Ishikawa (cell line): ENCODE measurements at regions not wholly inside any gene's neighbourhood (a gene's known extent, or its start where the extent isn't known, plus 50 kb on each side); places are given as distances from the start of the nearest gene placed in this dataset.

ENCODE experiments used
- CEBPB ChIP-seq: IDR thresholded peaks from 2 replicates; pipeline ENCODE4 v1.6.1; 2012
- EGR1 ChIP-seq: IDR thresholded peaks from 2 replicates; pipeline ENCODE4 v1.6.1; 2012
- EP300 ChIP-seq: IDR thresholded peaks from 2 replicates; pipeline ENCODE4 v1.6.1; 2012; ENCODE audit warnings: borderline replicate concordance
- MAX ChIP-seq: IDR thresholded peaks from 2 replicates; pipeline ENCODE4 v1.6.1; 2012
- NFIC ChIP-seq: IDR thresholded peaks from 2 replicates; pipeline ENCODE4 v1.6.1; 2012
- RAD21 ChIP-seq: IDR thresholded peaks from 2 replicates; pipeline ENCODE4 v1.6.1; 2012; ENCODE audit warnings: low read depth
- TAF1 ChIP-seq: IDR thresholded peaks from 2 replicates; pipeline ENCODE4 v1.6.1; 2012; ENCODE audit warnings: low read depth, mild to moderate bottlenecking
- TCF12 ChIP-seq: IDR thresholded peaks from 2 replicates; pipeline ENCODE4 v1.6.1; 2012; ENCODE audit warnings: low read depth
- TF ChIP-seq, protein P1 (sequence below): IDR thresholded peaks from 2 replicates; pipeline ENCODE4 v1.6.1; 2012
- TF ChIP-seq, protein P2 (sequence below): IDR thresholded peaks from 2 replicates; pipeline ENCODE4 v1.6.1; 2012; ENCODE audit warnings: low read depth, mild to moderate bottlenecking

- TF ChIP-seq MAX = no peak
- TF ChIP-seq, protein P1, sequence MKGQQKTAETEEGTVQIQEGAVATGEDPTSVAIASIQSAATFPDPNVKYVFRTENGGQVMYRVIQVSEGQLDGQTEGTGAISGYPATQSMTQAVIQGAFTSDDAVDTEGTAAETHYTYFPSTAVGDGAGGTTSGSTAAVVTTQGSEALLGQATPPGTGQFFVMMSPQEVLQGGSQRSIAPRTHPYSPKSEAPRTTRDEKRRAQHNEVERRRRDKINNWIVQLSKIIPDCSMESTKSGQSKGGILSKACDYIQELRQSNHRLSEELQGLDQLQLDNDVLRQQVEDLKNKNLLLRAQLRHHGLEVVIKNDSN = no peak
- no peak for TF ChIP-seq EGR1
- TF ChIP-seq TAF1 = no peak
- TF ChIP-seq RAD21 = no peak
- TF ChIP-seq, protein P2, sequence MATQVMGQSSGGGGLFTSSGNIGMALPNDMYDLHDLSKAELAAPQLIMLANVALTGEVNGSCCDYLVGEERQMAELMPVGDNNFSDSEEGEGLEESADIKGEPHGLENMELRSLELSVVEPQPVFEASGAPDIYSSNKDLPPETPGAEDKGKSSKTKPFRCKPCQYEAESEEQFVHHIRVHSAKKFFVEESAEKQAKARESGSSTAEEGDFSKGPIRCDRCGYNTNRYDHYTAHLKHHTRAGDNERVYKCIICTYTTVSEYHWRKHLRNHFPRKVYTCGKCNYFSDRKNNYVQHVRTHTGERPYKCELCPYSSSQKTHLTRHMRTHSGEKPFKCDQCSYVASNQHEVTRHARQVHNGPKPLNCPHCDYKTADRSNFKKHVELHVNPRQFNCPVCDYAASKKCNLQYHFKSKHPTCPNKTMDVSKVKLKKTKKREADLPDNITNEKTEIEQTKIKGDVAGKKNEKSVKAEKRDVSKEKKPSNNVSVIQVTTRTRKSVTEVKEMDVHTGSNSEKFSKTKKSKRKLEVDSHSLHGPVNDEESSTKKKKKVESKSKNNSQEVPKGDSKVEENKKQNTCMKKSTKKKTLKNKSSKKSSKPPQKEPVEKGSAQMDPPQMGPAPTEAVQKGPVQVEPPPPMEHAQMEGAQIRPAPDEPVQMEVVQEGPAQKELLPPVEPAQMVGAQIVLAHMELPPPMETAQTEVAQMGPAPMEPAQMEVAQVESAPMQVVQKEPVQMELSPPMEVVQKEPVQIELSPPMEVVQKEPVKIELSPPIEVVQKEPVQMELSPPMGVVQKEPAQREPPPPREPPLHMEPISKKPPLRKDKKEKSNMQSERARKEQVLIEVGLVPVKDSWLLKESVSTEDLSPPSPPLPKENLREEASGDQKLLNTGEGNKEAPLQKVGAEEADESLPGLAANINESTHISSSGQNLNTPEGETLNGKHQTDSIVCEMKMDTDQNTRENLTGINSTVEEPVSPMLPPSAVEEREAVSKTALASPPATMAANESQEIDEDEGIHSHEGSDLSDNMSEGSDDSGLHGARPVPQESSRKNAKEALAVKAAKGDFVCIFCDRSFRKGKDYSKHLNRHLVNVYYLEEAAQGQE = no peak
- TF ChIP-seq CEBPB = no peak
- TF ChIP-seq NFIC = no peak
- no peak for TF ChIP-seq TCF12
- TF ChIP-seq EP300 = no peak
Observed at GRCh38 chr6:41451039-41451438, 95.1 kb upstream of the FOXP4 start.
